LHCN-M2 (cell line): ENCODE measurements at regions not wholly inside any gene's neighbourhood (a gene's known extent, or its start where the extent isn't known, plus 50 kb on each side); places are given as distances from the start of the nearest gene placed in this dataset.

Experiments
- DNase-seq: peaks from one replicate; pipeline ENCODE4 v3.0.0-alpha.2; 2012; ENCODE audit warnings: low read depth

DNA sequence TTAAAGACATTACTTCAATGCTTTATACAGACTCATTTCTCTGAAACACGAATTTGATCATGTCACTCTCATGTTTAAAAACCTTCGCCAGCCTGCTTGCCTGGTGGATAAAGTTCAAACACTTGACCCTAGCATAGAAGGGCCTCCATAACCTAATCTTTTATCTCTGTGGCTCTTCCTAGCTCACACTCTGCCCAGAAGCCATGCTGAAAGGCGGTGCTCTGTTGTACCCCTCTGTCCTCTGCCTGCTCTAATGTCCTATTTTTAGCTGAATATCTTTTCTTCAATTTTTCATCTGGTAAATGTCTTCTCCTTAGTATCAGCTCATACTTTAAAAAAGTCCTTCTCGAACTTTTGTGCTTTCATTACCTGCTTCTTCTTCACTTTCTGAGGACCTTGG lies 302.6 kb upstream of the BOD1L1 start:
- DNase-seq: no peak

DNA sequence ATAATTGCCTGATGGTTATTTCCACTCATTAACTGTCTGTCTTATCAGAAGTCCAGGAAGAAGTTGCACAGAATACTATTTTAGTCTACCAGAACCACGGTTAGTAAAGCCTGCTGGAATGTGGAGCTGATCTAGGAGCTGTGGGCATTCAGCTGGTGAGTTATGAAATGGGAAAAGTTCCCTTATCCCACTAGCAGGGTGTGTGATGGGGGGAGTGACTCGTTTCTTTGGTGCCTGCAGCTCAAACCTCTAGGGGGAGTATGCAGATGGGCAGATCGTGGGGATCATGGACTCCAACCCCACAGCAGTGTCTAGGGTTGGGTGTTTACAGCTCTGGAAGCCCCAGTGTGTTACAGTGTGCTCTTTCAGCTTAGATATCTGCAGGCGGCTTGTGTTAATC lies 305.7 kb upstream of the BOD1L1 start:
- DNase-seq: peak; percentile 71

DNA sequence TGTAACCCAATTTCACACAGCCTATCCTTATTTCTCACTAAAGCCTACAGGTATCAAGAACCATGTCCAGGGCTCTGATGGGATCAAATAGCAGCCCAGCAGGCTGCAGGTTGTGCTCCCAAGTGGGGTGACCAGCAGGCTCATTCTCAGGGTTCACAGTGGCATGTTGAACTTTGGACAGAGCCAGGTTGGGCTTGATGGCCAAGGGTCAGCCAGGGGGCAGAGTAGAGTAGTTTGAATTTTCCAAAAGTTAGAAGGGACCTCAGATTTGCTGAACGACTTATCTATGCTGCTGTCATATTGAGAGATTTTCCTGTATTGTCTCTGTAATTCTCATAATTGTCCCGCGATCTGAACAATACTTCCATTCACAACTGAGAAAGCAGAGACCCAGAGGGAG lies 310.8 kb upstream of the BOD1L1 start:
- DNase-seq: no peak

DNA sequence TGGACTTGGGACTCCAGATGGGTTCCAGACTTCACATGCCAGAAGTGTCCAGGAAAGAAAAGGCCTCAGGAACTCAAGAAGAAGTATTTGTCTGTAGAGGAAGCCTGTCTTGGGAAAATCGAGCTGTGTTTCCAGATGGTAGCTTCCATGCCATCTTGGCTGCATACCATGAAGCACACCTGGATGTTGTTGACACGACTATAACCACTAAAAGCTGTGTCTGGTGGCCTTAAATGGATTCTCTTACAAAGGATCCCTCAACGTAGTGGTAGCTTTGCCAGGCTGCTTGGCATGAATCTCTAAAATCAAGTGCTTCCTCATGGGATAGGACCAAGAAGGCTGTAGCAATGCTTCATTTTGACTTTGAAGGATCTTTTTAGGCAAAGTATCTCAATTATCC lies 313.4 kb upstream of the BOD1L1 start:
- no peak for DNase-seq

DNA sequence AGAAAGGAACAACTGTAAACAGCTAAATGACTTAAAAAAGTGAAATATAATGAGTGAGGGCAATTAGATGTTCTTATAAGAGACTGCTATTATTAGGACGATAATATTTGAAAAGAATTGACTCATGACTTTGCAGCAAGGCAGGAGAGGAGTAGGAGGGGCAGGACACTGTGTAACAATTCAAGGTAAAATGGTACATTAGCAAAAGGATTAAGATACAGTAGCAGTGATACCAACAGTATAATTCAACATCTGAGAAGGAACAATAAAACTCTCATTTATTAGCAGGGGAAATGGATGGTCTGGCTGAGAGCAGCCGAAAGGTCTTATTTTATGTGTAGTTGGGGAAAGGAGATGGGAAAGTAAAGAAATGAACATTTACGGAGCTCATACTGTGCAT lies 315.5 kb upstream of the BOD1L1 start:
- DNase-seq: no peak

DNA sequence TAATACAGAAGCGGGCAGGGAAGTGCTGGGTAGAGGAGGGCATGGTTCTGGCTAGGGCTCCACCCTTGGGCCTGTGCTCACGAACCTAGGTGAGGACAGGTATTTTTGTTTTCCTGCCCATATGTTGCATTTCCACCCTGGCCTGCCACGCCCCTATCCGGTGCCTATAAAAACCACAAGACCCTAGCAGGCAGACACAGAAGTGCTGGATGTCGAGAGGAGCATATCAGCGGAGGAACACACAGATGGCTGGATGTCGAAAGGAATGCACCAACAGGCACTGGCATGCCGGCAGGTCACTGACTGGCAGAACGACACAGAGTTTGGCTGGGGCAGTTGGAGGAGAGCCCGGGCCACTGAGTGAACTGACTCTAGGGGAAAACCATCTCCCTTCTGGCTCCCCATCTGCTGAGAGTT lies 316.6 kb upstream of the BOD1L1 start:
- DNase-seq: no peak

DNA sequence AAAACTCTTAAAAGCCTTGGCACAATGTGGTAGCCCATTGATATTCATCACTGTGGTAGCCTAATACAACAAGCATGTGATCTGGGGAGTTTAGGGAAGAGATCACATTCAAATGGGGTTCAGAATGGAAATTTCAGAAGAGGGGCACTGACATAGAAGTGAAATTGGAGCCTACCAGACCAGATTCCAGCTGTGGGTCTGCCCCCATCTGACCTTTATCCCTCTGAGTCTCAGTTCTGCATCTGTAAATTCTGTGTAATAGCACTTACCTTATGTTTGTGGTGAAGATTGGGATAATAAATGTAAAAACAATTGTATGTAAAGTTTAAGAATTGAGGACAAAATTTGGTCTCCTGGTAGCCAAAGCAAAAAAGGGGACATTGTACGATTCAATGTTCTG lies 320.4 kb upstream of the BOD1L1 start:
- no peak for DNase-seq

DNA sequence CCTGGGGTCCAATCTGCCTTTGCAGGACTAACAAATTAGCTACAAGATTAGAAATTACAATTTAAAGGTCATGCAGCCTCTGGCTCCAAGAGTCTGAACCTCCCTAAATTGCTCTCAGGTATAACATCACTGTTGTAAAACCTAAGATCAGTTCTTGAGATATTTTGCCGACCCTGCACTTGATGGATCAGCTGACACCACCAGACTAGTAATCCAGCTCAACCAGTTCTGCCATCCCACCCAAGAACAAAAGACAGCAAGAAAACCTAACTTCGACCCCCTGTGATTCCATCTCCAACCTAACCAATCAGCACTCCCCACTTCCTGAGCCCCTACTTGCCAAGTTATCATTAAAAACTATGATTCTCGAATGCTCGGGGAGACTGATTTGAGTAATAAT lies 323.0 kb upstream of the BOD1L1 start:
- no peak for DNase-seq

DNA sequence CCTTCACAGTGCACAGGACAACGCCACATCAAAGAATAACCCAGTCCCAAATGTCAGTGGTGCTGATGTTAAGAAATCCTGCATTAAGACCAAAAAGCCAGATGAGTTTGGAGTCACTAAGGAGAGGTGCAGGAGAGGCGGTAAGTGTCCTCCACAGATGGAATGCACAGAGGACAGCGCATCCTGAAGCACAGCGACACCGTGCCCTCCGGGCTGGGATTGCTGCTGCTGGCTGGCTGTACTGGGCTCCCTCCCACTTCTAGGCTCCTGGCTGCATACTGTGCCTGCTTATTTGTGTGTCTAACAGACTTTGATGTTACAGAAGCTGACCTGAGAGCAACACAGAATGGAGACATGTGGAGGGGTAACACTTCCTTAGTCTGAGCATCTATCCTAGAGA lies 325.6 kb upstream of the BOD1L1 start:
- DNase-seq: no peak

DNA sequence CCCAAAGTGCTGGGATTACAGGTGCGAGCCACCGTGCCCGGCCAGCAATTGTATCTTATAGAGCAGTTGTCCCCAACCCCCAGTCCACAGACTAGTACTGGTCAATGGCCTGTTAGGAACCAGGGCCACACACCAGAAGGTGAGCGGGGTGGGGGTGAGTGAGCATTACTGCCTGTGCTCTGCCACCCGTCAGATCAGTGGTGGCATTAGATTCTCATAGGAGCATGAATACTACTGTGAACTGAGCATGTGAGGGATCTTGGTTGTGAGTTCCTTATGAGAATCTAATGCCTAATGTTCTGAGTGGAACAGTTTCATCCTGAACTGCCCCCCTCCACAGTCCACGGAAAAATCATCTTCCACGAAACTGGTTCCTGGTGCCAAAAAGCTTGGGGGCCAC lies 328.0 kb upstream of the BOD1L1 start:
- no peak for DNase-seq

DNA sequence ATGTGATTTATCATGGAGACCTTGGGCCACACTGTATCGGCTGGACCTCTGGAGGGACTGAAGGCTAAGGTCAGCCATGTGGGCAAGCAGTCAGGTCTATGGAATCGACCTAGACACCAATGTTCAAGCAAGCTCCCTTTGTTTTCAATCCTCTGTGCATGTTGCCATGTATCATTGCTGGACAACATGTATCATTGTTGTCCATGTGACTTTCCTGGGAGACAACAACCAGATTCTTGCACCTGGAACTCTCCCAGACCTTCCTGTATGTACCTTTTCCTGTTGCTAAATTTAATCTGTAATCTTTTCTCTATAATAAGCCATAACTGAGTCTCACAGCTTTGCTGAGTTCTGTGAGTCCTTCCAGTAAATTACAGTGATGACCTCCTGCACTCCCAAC lies 329.4 kb upstream of the BOD1L1 start:
- DNase-seq: no peak

DNA sequence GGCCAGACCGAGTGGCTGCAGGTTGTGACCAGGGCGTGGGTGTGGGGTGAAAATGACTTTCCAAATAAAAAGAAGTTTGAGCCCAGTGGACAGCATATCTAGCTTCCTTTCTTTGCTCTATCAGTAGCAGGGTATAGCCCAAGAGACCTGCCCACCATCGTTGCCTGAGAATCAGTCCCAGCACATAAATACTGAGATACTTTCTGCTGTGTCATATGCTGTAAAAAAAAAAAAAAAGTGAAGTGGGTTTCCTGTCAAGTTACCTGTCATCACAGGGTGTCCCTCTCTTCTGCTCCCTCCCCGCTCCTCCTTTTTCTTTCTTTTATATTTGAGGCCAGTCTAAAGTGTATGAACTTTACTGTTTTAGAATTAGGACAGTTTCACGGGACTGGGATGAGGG lies 330.3 kb upstream of the BOD1L1 start:
- no peak for DNase-seq

DNA sequence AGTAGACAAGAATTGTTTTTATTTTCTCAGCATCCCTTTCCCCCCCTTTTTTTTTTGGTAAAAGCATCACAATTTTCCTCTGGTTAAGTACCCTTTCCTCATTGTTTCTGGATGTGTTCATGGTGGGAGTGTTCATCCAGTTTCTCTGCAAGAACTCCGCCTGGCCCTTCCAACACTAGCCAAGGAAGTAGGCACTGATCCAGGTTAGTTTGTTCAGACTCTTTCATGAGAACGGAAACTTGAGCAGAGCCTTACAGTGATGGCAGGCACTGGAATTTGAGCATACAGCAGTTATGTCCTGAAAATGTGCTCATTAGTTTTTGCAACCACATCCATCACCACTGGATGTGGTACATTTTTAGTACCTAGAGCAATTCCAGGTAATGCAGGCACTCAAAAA lies 336.1 kb upstream of the BOD1L1 start:
- no peak for DNase-seq

DNA sequence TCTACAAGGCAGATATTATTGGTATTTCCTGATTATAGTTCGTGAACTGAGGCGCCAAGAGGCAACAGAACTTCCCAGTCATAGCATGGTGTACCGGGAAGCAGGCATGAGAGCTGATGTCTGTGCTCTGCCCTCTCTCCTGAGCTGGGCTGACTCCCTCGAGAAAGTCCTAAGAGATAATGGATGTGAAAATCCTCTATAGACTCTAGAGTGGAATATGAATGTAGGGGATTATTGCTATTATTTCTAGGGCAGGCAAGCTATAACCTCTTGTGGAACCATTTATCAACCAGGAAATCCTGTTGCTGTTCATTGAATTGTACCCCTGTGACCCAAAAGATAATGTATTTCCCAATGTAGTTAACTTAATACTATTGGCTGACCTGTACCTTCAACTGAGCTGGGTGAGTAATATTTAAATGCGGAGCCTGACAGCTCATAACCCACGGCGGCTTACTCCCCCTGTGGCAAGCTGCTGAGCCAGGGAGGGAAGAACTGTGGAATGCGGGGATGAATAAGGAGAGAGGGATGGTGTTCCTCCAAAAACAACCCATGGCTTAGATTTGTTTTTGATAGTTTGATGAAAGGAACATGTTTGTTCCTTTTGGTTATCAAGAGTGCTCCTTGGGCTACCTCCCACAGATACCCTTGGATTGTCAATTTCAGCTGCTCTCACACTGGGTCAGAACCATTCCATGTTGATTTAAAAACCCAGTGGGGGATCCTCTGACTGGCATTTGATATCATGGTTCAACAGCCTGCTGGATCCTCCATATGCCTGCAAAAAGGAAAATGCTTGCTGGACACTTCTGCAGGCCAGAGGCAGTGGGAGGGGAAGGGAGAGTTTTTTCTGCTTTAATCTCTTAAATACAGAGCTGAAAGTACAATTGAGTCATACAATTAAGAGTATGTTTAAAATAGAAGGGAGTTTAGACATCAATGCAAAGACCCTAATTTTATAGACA lies 339.0 kb upstream of the BOD1L1 start:
- DNase-seq: peak; percentile 88

DNA sequence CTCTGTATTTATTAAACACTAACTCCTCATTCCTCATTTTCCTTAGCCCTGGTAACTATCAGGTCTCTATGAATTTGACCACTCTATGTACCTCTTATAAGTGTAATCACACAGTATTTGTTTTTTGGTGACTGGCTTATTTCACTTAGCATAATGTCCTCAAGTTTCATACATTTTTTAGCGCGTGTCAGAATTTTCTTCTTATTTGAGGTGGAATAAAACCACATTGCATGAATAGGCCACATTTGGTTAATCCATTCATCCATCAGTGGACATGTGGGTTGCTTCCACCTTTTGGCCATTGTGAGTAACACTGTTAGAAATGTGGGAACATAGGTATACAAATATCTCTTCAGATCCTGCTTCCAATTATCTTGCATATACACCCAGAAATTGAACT lies 341.2 kb upstream of the BOD1L1 start:
- DNase-seq: peak; percentile 45

DNA sequence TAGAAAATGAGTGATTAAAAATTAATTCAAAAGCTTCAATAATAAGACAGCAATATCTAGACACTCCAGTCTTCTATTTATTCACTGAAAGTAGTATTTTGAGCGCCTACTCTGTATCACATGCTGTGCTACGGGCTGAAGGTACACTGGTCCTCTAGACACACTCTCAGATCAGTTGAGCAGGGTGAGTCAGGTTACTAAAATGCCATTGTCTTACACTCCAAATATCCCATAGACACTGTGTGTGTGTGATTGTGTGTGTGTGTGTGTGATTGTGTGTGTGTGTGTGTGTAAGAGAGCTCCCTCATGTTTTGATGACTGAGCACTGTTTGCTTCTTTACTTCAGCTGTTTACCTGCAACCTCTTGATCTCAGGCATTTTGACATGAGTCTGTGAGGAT lies 342.8 kb upstream of the BOD1L1 start:
- peak; percentile 53 for DNase-seq

DNA sequence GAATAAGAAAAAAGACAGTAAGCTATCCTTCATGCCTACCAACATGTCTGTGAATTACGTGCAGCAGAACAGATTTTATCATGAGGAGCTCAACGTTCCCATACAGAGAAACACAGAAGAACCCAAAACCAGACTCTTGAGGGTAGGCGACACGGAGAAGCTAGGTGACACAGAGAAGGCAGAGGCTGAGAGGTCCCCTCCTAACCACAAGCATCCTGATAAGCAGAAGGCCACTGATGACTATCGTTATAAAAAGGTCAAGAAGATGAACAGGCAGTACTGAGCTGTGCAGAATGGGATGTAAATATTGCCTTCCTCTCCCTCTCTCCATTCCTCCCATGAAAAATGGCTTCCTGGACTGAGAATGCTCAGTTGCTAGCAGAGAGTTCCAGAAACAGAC lies 350.2 kb upstream of the BOD1L1 start:
- DNase-seq: no peak

DNA sequence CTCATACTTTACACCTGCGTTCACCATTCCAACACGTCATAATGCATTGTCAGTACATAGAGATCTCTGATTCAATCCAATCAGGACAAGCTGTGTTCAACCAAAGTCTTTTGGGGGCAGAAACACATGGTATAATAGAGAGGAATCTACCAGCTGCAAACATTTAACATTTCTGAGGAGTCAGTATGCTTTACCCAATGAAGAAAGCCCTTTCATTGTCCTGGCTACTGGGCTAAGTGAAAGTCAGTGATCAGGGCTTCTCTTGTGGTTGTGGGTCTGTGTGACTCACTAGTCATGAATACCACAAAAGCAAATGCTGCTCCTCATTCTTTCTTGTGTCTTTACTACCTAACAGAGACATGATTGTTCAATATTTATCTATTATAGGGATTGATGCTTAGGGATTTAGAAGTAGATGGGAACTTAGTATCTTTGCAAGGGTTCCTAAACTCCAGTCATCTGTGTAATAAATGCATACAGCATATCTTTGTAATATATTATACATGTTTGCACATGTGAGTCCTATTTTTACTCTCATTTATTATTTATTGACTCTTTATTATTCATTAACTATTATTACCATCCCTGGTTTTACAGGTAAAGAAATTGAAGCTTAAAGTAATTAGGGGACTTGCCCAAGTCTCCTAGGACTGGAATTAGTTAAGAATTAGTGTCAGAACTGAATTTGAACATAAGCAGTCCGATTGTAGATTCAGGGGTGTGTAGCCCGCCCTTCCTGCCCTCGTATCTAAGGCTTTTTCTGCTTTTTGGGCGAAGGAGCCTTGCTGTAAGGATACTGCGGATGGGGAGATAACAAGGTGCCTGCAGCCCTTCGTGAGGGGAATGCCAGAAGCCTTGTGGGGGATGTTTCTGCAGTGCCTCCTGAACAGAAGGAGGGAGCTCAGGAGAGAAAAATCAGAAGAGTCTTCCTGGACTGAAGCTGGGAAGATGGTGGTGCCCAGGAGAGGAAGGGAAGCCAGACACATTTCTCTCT lies 353.1 kb upstream of the BOD1L1 start:
- peak; percentile 99 for DNase-seq

DNA sequence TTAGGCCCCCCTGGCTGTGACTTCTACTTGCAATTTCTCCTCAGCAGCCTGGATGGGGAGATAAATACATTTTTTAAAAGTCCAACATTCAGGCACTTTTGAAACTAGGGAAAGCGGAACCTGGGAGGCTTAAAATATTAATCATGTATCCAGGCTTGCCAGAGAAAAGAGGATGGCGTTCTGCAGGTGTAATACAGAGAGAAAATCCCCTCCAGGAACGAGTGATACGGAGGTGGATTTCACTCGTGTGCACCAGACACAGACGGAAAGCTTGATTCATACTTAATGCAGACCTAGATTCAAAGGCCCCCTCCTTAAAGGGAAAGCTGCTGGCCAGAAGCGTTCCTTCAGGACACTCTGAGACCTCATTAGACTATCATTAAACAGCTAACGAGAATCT lies 354.0 kb upstream of the BOD1L1 start:
- DNase-seq: no peak

DNA sequence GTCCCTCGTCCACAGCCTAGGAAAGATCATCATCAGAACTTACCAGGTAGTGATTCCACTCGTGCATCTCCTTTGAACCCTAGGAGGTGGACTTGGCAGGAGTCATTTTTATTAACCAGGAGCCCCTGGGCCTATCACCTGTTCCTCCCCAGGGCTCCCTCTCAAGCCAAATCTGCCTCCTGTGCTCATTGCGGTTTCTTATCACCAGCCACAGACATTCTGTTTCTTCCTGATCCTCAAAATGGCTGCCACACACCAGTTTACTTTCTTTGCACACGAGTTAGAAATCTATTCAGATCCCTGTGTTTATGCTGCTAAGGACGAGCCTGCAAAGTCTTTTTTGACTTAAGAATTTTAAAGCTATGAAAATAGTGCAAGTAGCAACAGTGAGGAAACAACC lies 354.5 kb upstream of the BOD1L1 start:
- no peak for DNase-seq

DNA sequence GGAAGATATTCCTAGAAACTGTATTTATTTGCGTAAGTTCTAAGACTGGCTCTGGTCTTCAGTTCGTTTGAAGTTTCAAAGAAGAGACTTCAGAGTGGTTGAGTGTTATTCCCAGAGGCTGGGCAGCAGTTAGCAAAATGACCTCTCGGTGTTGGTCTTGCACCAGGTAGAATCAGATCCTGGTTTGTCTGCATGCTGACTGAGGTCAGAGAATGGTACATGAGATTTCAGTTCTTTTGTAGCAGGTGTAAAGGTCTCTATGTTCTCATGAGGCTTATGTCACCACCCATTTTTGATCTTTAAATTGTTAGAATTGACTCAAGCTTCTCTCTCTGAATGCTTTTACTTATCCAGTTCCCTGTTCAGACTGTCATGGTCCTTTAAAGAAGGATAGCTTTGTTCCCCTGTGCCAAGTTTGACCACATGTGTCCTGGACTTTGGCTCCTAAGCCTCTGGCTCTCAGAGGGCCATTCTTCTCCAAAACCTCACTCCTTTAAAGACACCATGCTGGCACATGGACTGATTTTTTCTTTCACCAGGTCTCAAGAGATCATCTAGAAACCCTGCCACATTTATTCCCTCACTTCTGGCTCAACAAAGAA lies 355.8 kb upstream of the BOD1L1 start:
- no peak for DNase-seq
